ENCODE measurements at regions not wholly inside any gene's neighbourhood (a gene's known extent, or its start where the extent isn't known, plus 50 kb on each side); places are given as distances from the start of the nearest gene placed in this dataset.

DNA sequence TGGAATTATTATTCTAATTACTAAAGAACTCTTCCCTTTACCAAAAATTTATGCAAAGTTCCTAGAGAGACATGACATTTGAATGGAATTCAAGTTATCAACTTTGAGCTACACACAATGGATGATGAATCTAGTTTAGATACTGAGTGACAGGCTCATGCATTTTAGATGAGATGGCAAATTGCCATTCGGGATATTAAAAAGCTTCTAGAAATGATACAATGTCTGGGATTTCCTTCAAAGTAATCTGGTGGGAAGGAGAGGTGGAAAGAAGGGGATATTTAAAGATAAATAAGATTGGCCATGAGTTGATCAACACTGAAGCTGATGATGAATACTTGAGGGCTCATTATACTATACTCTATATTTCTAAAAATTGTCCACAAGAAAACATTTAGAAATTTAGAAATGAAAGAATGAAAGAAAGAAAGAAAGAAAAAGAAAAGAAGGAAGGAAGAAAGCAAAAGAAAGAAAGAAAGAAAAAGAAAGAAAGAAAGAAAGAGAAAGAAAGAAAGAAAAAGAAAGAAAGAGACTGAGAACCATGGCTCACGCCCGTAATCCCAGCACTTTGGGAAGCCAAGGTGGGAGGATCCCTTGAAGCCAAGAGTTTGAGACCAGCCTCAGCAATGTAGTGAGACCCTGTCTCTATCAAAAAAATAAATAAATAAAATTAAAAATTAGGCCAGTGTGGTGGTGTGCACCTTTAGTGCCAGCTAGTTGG is 62.6 kb upstream of the NEDD4L start:
- Mint-ChIP-seq H3K4me1 (ENCODE audit: low read depth, unreplicated experiment) (peaks cover 22% of the 10 kb centered on the region), H3K27ac (ENCODE audit: unreplicated experiment) (peak overlapping the region; percentile 82), H3K4me3 (ENCODE audit: unreplicated experiment) (no peak overlapping the region), H3K27me3 (ENCODE audit: insufficient read depth, unreplicated experiment) (no peaks in the 10 kb centered on the region), H3K9me3 (ENCODE audit: unreplicated experiment) (no peaks in the 10 kb centered on the region), H3K36me3 (ENCODE audit: insufficient read depth, unreplicated experiment) (no peaks in the 10 kb centered on the region)
- Histone ChIP-seq H3K4me3 (ENCODE audit: low read depth, low read length) (no peak overlapping the region), H3K36me3 (ENCODE audit: control insufficient read depth, insufficient read depth, low read length) (no peaks in the 10 kb centered on the region), H3K27me3 (replicated peaks; ENCODE audit: control insufficient read depth, insufficient read depth, low read length) (no peaks in the 10 kb centered on the region), H3K4me1 (peaks cover 11% of the 10 kb centered on the region; the same call in 1 of the 2 replicates), H3K9me3 (no peaks in the 10 kb centered on the region)
- BruUV-seq (replicated peaks) = no TSS peak
- intact Hi-C loops (cut with micrococcal nuclease; ENCODE audit: unreplicated experiment) = no loop called here
- ChIA-PET CTCF (no interaction called here), POLR2A (no interaction called here)
- no peak for TF ChIP-seq CTCF (IDR thresholded peaks at IDR 0.05; ENCODE audit: insufficient read depth in 1 of 2, low read depth in 1 of 2, low read length in 1 of 2, severe bottlenecking in 1 of 2, unreplicated experiment in 1 of 2)
- no peak for DNase-seq

GRCh38 chr18:57980573-57981307 is 63.3 kb upstream of the NEDD4L start:
- Mint-ChIP-seq H3K27ac (ENCODE audit: unreplicated experiment) (peak overlapping the region; percentile 82), H3K27me3 (ENCODE audit: insufficient read depth, unreplicated experiment) (no peaks in the 10 kb centered on the region), H3K36me3 (ENCODE audit: insufficient read depth, unreplicated experiment) (no peaks in the 10 kb centered on the region), H3K4me1 (ENCODE audit: low read depth, unreplicated experiment) (peaks cover 22% of the 10 kb centered on the region), H3K9me3 (ENCODE audit: unreplicated experiment) (no peaks in the 10 kb centered on the region), H3K4me3 (ENCODE audit: unreplicated experiment) (no peak overlapping the region)
- BruUV-seq (replicated peaks) = no TSS peak
- no peaks in the 10 kb centered on the region for H3K27me3 ChIP-seq (replicated peaks; ENCODE audit: control insufficient read depth, insufficient read depth, low read length)
- intact Hi-C loops (cut with micrococcal nuclease; ENCODE audit: unreplicated experiment) = no loop called here
- H3K4me3 ChIP-seq (ENCODE audit: low read depth, low read length) = no peak overlapping the region
- TF ChIP-seq CTCF (IDR thresholded peaks at IDR 0.05; ENCODE audit: insufficient read depth in 1 of 2, low read depth in 1 of 2, low read length in 1 of 2, severe bottlenecking in 1 of 2, unreplicated experiment in 1 of 2) = no peak
- DNase-seq = no peak
- no peaks in the 10 kb centered on the region for H3K36me3 ChIP-seq (ENCODE audit: control insufficient read depth, insufficient read depth, low read length)
- ChIA-PET CTCF (no interaction called here), POLR2A (no interaction called here)
- H3K9me3 ChIP-seq = no peaks in the 10 kb centered on the region
- peaks cover 15% of the 10 kb centered on the region; the same call in 1 of the 2 replicates for H3K4me1 ChIP-seq

- Mint-ChIP-seq H3K4me1 (ENCODE audit: low read depth, unreplicated experiment) (peaks cover 14% of the 10 kb centered on the region), H3K27me3 (ENCODE audit: insufficient read depth, unreplicated experiment) (no peaks in the 10 kb centered on the region), H3K4me3 (ENCODE audit: unreplicated experiment) (no peak overlapping the region), H3K9me3 (ENCODE audit: unreplicated experiment) (no peaks in the 10 kb centered on the region), H3K36me3 (ENCODE audit: insufficient read depth, unreplicated experiment) (no peaks in the 10 kb centered on the region), H3K27ac (ENCODE audit: unreplicated experiment) (no peak overlapping the region)
- no peak for TF ChIP-seq CTCF (IDR thresholded peaks at IDR 0.05; ENCODE audit: insufficient read depth in 1 of 2, low read depth in 1 of 2, low read length in 1 of 2, severe bottlenecking in 1 of 2, unreplicated experiment in 1 of 2)
- Histone ChIP-seq H3K4me3 (ENCODE audit: low read depth, low read length) (no peak overlapping the region), H3K27me3 (replicated peaks; ENCODE audit: control insufficient read depth, insufficient read depth, low read length) (no peaks in the 10 kb centered on the region), H3K36me3 (ENCODE audit: control insufficient read depth, insufficient read depth, low read length) (no peaks in the 10 kb centered on the region), H3K4me1 (peaks cover 22% of the 10 kb centered on the region; the same call in 1 of the 2 replicates), H3K9me3 (no peaks in the 10 kb centered on the region)
- POLR2A ChIA-PET = no interaction called here
- BruUV-seq (replicated peaks) = no TSS peak
- DNase-seq = no peak
- CTCF ChIA-PET = no interaction called here
- intact Hi-C loops (cut with micrococcal nuclease; ENCODE audit: unreplicated experiment) = no loop called here
Observed at GRCh38 chr18:57976230-57976773, 67.7 kb upstream of the NEDD4L start.
